Left renal cortex interstitium (tissue), 4 donors: ENCODE measurements at regions not wholly inside any gene's neighbourhood (a gene's known extent, or its start where the extent isn't known, plus 50 kb on each side); places are given as distances from the start of the nearest gene placed in this dataset.
A peak's percentile ranks its signal among the peaks of the same experiment; 100 is the strongest.

ENCODE experiments used
- DNase-seq, 4 donors: peaks; one replicate each; pipeline ENCODE4 v3.0.0-alpha.2; 2013; ENCODE audit warnings: low read depth in 4 of 4, low spot score in 2 of 4, missing footprints in 1 of 4

DNA sequence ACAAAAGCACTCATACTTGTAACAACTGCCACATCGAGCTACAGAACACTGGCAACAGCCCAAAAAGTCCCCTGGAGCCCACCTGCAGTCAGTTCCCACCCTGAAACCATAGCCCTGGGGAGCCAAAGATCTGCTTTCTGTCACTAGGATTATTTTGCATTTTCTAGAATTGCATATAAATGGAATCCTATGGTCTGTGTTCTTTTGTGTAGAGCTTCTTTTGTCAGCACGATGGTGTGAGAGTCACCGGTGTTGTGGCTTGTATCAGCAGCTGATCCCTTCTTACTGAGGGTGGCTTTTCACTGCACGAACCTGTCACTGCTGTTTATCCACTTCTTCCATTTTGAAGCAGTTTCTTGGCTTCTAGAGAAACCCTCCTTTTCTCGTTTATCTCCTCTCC is 60.1 kb upstream of the PRR23E start:
- DNase-seq = no peak

DNA sequence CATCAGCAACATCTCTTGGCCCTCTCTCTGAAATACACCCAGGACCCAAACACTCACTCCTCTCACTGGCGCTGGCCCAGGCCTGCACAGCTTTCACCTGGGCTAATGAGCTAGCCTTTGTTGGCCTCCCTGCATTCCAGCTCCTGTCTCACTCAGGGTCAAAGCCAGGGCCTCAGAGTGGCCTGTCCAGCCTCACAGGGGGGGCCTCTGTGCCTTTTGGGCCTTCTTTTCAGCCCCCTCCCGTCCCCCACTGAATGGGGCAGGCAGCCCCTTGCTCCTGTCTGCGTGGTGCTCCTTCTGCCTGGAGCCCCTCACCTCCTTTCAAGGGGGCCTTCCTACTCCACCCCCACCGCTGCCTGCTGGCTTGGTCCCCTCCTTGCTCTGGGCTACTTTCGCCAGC is 59.0 kb upstream of the PRR23E start:
- no peak for DNase-seq

DNA sequence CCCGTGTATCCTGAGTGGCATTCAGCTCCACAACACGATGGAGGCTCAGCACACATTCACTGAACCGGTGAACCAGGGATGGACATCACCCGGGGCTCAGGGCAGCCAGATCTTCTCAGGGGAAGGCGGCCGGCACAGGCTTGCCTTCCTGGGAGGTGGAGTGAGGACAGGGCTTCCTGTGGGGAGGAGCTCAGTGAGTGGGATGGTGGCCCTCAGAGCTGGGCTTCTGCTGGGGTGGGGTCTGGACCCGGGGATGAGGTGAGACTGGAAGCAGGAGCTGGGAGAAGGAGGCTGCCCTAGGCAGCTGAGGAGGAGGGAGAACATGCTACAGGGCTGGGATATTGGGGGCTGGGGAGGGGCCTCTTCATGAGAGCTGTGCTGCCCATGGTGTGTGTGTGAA is 58.5 kb upstream of the PRR23E start:
- no peak for DNase-seq

DNA sequence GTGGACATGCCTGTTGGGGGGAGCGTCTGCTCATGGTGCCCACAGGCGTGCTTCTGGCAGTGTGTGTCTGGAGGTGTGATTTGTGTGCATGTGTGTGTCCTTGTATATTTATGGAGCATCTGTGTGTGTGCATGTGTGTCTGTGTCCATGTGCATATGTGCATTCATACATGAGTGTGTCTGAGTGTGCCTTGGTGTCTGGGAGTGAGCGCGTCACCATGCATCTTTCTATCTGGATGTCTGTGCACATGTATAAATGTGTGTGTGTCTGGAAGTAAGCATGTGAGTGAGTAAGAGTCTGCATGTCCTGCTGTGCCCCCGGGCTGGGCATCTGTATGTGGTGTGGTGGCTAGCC is 58.1 kb upstream of the PRR23E start:
- no peak for DNase-seq

DNA sequence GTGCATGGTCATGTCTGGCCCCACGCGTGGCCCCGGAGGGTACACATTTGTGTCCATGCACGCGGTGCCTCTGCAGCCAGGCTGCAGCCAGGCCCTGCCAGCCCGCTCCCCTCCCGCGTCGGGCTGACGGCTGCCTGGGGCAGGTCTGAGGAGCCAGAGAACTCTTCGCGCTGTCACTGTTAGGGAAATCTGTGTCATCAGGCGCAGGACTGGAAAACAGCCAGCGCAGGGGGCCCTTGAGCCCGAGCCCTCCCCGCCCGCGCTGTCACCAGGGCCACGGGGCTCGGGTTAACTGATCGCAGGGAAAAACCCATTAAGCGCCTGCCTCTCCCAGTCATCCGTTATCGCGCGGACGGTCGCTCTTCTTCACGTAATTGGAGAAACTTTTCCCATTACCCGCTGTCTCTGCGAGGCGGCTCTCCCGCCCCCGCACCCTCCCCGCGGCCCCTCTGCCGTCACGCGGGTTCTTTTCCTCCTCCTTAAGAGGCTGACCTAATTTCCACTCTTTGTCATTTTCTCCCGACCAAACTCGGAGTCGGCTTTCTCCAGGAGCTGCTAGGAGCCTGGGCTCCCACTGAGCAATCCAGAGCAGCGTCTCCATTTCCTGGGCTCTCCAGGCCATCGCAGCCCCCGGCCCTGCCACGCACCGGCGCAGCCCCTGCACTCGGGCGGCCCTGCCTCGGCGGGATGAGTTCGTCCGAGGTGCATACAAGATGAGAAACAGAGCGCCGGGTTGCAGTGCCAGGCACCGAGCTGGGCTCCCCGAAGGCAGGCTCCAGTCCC is 57.5 kb upstream of the PRR23E start:
- peak in 1 of 4 donors; percentile 16 for DNase-seq

DNA sequence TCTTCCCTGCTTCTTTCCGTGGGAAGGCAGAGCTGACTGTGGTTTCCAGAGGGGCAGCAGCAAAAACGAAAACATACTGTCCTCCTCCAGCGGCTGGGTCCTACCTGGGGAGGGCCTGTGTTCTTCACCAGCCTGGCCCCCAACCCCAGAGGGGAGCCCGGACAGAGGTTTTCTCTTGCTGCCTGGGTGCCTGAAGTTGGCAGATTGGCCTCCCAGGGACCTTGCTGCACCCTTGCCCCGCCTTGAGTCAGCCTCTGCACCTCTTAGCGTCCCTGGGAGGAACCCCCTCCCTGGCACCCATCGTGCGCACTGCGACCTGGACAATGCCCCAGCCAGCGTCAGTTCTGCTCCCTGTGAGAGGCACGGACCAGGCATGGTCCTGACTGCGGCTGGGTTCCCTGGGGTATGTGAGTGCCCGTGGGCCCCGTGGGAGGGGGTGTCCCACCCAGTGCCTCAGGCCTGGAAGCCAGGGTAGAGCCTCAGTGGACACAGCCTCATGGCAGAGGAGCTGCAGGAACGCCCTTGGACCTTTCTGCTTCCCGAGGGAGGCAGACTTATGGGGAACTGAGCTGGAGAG is 56.8 kb upstream of the PRR23E start:
- DNase-seq = no peak

DNA sequence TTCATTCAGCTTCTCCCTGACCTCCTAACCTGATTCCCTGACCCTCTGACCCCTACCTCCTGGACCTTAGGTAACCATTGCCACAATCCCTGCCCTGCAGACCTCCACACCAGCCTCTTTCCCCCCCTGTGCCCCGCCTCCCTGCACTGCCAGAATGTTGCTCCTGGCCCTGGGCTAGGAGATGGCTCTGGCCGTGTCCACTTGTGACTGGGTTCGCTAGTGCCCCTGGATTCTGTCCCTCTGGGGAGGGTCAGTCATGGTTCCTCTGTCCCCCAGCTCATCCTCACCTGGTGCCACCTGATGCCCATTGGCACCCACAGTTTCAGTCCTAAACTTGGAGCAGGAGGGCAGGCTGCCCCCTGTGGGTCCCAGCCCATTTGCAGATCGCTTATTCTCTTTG is 56.2 kb upstream of the PRR23E start:
- DNase-seq = no peak

DNA sequence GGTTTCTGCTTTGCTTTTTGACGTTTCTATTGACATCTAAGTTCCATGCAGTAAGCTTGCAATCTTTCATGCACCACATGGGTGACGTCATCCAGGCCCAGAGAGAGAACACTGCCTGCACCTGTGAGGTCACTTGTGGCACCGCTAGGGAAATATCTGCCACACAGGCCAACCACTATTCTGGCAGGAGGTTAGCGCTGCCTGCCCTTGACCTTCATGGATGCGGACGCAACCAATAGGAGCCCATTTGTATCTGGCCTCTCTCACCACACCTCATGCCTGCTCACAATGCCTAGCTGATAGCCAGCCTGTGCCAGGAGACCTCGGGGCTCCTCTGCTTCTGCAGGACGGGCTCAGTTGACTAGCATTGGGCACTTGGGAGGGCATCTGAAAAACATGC is 55.8 kb upstream of the PRR23E start:
- DNase-seq = no peak

DNA sequence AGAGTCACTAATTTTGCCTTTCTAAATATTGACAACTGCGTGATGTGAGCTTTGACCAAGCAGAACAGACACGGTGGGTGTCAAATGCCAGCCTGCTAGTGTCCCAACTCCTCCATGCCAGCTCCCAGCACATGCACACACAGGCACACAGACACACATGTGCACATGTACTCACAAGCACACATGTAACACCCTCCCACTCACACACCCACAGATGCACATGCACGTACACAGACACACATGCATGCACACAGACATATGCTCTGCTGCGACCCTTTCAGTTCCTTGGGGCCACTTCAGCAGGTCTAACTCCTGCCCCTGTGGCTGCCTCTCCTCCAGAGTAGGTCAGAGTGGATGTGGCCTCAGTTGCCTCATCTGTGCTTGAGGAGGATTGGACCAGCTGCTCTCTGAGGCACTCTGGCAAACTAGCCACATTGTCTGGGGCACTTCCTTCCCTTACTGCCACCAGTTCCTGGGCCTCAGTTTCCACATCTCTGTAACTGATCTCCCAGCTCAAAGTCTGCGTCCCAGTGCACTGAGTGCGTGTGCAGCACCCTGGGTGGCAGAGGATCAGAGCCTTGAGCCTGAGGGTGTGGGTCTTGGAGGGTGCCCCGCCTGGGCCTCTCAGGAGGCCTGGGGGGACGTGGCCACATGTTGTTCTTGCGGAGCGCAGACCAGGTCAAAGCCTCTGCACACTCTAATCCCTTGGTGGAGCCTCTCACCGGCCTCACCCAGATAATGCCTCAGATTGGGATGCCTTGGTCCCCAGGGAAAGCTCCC is 55.0 kb upstream of the PRR23E start:
- no peak for DNase-seq

DNA sequence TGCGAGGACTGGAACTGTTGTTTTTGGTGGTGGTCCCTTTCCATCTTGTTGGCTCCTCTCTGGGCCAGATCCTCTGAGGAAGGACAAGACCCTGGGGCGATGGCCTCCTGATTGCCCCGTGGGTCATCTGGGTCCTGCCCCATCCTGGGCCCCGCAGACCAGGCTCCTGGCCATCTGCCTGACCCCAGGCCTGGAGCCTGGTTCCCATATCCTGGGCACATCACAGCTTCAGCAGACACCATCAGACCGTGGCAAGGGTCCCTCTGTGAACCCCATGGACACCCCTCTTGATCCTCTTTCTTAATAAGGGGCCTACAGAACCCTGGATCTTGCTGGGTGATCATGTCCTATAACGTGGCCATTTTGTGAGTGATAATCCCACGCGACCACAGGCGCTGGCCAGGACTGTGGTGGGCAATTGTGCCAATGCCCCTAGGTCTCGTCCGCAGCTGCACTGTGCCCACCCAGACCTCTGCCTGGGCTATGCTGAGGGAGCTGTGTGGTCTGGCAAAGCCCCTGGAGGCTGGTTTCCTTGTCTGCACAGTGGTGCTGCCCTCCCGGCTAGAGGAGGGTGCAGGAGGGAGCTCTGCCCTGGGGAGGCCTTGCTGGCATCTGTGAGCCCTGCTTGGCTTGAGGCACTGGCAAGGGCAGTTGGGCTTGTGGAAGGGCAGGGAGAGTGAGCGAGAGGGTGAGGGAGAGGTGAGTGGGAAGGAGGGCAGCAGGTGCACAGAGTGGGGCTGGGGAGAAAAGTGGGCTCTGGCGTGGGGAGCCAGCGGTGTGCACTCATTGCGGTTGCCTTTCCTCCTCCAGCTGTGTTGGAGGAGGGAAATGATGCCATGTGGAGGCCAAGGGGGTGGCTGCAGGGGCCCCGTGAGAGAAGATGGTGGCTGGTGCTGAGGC is 53.1 kb upstream of the PRR23E start:
- no peak for DNase-seq

DNA sequence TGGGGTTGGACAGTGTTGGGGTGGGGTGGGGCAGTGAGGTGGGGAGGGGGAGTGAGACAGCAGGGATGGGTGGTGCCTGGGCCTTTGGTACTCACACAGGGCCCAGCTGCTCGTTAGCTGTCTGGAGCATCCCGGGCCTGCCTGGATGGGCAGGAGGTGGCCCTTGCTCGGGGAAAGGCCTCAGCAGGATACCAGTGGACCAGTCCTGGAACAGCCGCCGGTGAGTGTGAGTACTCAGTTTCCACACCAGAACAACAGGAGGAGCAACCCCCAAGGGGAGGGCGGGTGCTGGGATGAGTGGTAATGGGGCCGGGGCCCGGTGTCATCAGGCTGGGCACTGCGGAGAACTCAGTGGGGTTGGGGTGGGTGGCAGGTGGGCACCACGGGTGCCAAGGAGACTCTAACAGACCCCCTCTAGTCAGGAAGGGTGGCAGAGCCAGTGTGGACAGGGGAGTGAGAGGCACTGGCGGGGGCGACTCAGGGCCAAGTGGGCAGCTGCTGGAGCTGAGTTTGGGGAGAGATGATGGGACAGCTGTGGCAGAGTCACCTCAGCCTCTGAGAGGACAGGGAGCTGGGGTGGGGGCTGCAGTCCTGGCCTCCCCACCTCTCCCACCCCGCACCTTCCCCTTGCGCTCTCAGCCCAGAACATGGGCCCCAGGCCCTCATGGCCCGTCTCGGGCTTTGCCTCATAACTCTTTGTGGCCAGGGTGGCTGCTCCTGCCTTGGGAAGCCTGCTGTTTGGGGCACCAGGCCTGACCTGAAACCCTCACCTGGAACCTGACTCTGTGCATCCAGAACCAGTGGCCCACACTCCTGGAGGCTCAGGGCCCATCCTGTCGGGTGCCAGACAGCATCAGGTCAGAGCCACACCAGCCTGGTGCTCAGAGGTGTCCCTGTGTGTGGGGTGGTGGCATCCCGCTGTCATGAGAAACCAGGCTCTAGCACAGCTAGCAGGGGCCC is 52.1 kb upstream of the PRR23E start:
- no peak for DNase-seq

DNA sequence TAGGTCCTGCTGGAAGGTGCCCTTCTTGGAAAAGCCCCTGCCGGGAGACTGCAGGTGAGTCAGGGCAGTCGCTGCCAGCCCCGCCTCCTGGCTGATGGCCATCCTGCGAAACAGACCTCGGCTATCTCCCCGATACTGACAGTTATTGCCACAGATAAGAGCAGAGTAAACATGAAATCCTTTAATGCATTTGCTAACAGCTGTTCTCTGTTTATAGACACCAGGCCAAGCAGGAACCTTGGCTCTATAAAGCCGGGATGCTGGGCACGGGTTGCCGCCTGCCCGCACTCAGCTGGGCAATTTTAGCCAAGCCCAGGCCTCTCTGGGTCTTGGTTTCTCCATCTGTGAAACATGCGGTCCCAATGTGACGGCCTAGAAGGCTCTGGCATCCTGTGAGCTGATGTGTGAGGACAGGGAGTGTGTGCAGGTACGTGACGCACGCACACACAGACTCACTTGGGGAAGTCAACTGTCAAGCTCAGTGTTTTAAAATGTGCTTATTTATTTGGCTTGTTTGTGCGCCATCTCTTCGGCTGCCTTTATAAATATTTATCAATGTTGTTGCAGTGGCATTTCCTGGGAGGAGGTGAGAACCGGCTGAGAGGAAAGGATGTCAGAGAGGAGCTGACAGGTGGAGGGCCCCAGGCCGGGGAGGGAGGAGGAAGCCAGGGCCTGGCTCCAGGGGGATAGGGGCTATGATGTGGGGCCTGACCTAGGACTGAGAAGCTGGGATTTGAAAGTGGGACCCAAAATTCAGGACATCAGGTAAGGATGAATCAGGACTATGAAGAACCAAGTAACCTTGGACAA is 50.8 kb upstream of the PRR23E start:
- no peak for DNase-seq
